A549 (cell line): ENCODE measurements at regions not wholly inside any gene's neighbourhood (a gene's known extent, or its start where the extent isn't known, plus 50 kb on each side); places are given as distances from the start of the nearest gene placed in this dataset.

ENCODE experiments used
- ATAC-seq, 2 experiments: fragments of 200-7000 bp in 1 of 2; fragments of >200 bp in 1 of 2; cut with Nextera tagmentation in 1 of 2; cut with Tn5 transposase in 1 of 2; 3 replicates each; pipeline versions ENCODE4 v1.8.0 to v1.9.1; 2018 to 2020; ENCODE audit warnings: mild to moderate bottlenecking in 1 of 2, moderate library complexity in 1 of 2
- CTCF ChIA-PET: fragments of 300-600 bp; sonication (Branson Sonifier 250); formaldehyde crosslinking; extraction: SDS; loops from one replicate; lab custom pipeline; 2021; ENCODE audit warnings: antibody characterized with exemption, inconsistent platforms; lab: Yijun Ruan, JAX
- POLR2A ChIA-PET: fragments of 350-600 bp; formaldehyde crosslinking; extraction: SDS; loops from one replicate; lab custom pipeline; 2021; ENCODE audit warnings: antibody characterized with exemption, inconsistent platforms; lab: Yijun Ruan, JAX
- DNase-seq, 2 experiments: peaks; one replicate each; pipeline versions ENCODE4 v3.0.0 to v3.0.0-alpha.2; 2011 to 2016; ENCODE audit warnings: low read depth in 1 of 2, low spot score in 1 of 2
- FAIRE-seq: peaks from 2 replicates; lab custom pipeline; 2011; peaks lifted over from hg19 to GRCh38; lab: Jason Lieb, UNC
- H3K27ac ChIP-seq, 2 experiments: fragments of >200 bp; sonication (Bioruptor Twin); formaldehyde crosslinking; 3 replicates each; pipeline ENCODE4 v1.5.1; 2016 to 2017
- H3K4me1 ChIP-seq: fragments of >200 bp; sonication (Bioruptor Twin); formaldehyde crosslinking; 3 replicates; pipeline ENCODE4 v1.6.1; 2016
- H3K4me2 ChIP-seq: fragments of >200 bp; sonication (Bioruptor Twin); formaldehyde crosslinking; 3 replicates; pipeline ENCODE4 v1.6.1; 2016
- H3K4me3 ChIP-seq: fragments of >200 bp; sonication (Bioruptor Twin); formaldehyde crosslinking; 3 replicates; pipeline ENCODE4 v1.5.1; 2016
- H3K9me3 ChIP-seq: fragments of >200 bp; sonication (Bioruptor Twin); formaldehyde crosslinking; 3 replicates; pipeline ENCODE4 v1.6.1; 2016
- CEBPB ChIP-seq, 2 experiments: fragments of >200 bp in 1 of 2; sonication (Bioruptor Twin) in 1 of 2; formaldehyde crosslinking in 1 of 2; IDR thresholded peaks; 2 replicates each; pipeline ENCODE4 v1.6.1; 2012 to 2016
- EHF ChIP-seq: fragments of 250-450 bp; sonication (Bioruptor Pico); IDR thresholded peaks from 2 replicates; pipeline ENCODE4 v1.5.0; 2020; ENCODE audit warnings: mild to moderate bottlenecking
- ELK1 ChIP-seq: fragments of 150-350 bp; IDR thresholded peaks from 2 replicates; pipeline ENCODE4 v1.6.1; 2014; ENCODE audit warnings: low read depth, mild to moderate bottlenecking, low read length
- HEYL ChIP-seq: fragments of 250-450 bp; sonication (Bioruptor Pico); IDR thresholded peaks from 2 replicates; pipeline ENCODE4 v1.8.0; 2021; ENCODE audit warnings: mild to moderate bottlenecking, moderate library complexity
- HOXA7 ChIP-seq: fragments of 250-450 bp; sonication (Bioruptor Pico); IDR thresholded peaks from 2 replicates; pipeline ENCODE4 v1.5.0; 2020; ENCODE audit warnings: mild to moderate bottlenecking, moderate library complexity
- HOXB5 ChIP-seq: fragments of 250-450 bp; sonication (Bioruptor Pico); IDR thresholded peaks from 2 replicates; pipeline ENCODE4 v1.5.0; 2020; ENCODE audit warnings: mild to moderate bottlenecking, moderate library complexity
- JUN ChIP-seq, 2 experiments: fragments of >200 bp; sonication (Bioruptor Twin); formaldehyde crosslinking; IDR thresholded peaks; 2 replicates in 1 of 2; 3 replicates in 1 of 2; pipeline ENCODE4 v1.6.1; 2016 to 2017
- KDM5A ChIP-seq: fragments of 200-600 bp; sonication (generic); IDR thresholded peaks from 2 replicates; pipeline ENCODE4 v1.6.1; 2016; ENCODE audit warnings: antibody characterized with exemption, mild to moderate bottlenecking
- MAFK ChIP-seq: fragments of 450-650 bp; IDR thresholded peaks from 2 replicates; pipeline ENCODE4 v1.6.1; 2014; ENCODE audit not compliant: partially characterized antibody
- MAX ChIP-seq: IDR thresholded peaks from 2 replicates; pipeline ENCODE4 v1.6.1; 2012
- NPAS2 ChIP-seq: fragments of 250-450 bp; sonication (Bioruptor Pico); IDR thresholded peaks from 2 replicates; pipeline ENCODE4 v1.8.0; 2022; ENCODE audit warnings: mild to moderate bottlenecking, moderate library complexity, borderline replicate concordance
- POLR2A ChIP-seq: IDR thresholded peaks from 2 replicates; pipeline ENCODE4 v1.6.1; 2012; ENCODE audit warnings: mild to moderate bottlenecking, low read length
- REST ChIP-seq: fragments of 200-600 bp; sonication (generic); IDR thresholded peaks from 2 replicates; pipeline ENCODE4 v1.6.1; 2016; ENCODE audit warnings: antibody characterized with exemption, mild to moderate bottlenecking, moderate library complexity
- TFCP2L1 ChIP-seq: fragments of 250-450 bp; sonication (Bioruptor Pico); IDR thresholded peaks from 2 replicates; pipeline ENCODE4 v1.5.0; 2021; ENCODE audit warnings: mild to moderate bottlenecking
- ZC3H11A ChIP-seq: fragments of 450-650 bp; IDR thresholded peaks from 2 replicates; pipeline ENCODE4 v1.6.1; 2014; ENCODE audit warnings: antibody characterized with exemption, mild to moderate bottlenecking
- WGBS: methylation state at CpG from one replicate; pipeline ENCODE4 v1.1.6; 2017; ENCODE audit errors: missing lambda C conversion rate; 5-methylcytosine and 5-hydroxymethylcytosine counted together
- TF ChIP-seq, protein P1 (sequence below): fragments of >200 bp; sonication (Bioruptor Twin); formaldehyde crosslinking; IDR thresholded peaks from 3 replicates; pipeline ENCODE4 v1.6.1; 2016
- TF ChIP-seq, protein P2 (sequence below): IDR thresholded peaks from 2 replicates; pipeline ENCODE4 v1.6.1; 2012

DNA sequence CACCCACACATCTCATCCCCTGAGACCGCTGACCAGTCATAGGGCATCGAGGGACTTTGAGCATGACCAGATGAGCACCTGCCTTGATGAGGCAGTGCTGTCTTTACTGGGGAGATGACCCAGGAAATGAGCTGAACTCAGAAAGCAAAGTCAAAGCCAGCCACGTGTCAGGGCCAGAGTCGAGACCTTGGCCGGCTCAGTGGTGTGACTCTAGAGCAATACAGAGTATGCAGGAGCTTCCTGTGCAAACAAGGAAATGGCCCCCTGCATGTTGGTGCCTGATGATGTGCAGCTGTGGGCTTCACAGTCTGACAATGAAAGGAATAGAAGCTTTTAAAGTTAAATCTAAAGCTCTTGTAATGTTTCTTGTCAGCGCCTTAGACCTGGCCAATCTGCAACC is 332.9 kb downstream of the PCNX1 start:
- no peak for ATAC-seq

GRCh38 chr14:71240866-71241520 is 333.7 kb downstream of the PCNX1 start:
- no peak for TF ChIP-seq ELK1
- no peak overlapping the region for H3K4me3 ChIP-seq
- ATAC-seq (no peak), DNase-seq (no peak), FAIRE-seq (no peak)
- H3K9me3 ChIP-seq: no peaks in the 10 kb centered on the region
- no peak overlapping the region for H3K4me2 ChIP-seq
- ChIA-PET CTCF (interaction anchor here (0.6 kb wide), 2 partner anchors 176 to 504 kb away, joined by 3 read pairs; no protein-coding TSS in a partner anchor), POLR2A (no interaction called here)
- H3K27ac ChIP-seq: no peak overlapping the region
- no peaks in the 10 kb centered on the region for H3K4me1 ChIP-seq

More for the DNA sequence above, 332.9 kb downstream of the PCNX1 start:
- DNase-seq (no peak), FAIRE-seq (no peak)
- H3K27ac ChIP-seq: no peak overlapping the region
- H3K4me3 ChIP-seq: no peak overlapping the region
- no peak overlapping the region for H3K4me2 ChIP-seq
- H3K9me3 ChIP-seq: no peaks in the 10 kb centered on the region
- WGBS: 24% methylated on average over 6 of the region's 6 CpGs
- H3K4me1 ChIP-seq: no peaks in the 10 kb centered on the region
- POLR2A ChIA-PET: no interaction called here
- CTCF ChIA-PET: interaction anchor here (0.6 kb wide), 1 partner anchor 504 kb away, joined by 3 read pairs; no protein-coding TSS in a partner anchor
- TF ChIP-seq CEBPB (IDR thresholded peaks at IDR 0.05) (no peak), POLR2A (no peak), MAX (no peak)

DNA sequence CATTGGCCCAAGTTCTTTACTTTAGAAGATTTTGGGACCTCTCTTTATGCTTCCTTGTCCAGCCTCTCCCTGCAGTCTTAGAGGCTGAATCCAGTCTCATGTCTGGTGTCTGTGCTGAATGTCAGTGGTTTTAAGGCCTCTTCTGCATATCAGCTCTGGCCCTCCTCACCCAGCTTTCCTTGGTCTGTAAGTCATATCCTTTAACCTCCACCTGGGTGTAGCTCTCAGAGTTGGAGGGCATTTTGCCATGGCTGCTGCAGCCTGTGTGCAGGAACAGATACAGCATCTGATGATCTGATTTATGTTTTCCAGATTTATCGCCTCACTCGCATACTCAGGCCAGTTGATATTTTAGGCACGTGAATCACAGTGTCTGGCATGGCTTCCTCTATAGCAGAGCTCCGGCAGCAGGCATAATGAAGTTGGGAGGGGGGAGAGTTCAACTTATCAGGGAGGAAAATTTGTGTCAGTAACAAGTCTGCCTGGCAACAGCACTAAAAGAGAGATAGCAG is 335.0 kb downstream of the PCNX1 start:
- Histone ChIP-seq H3K4me1 (no peaks in the 10 kb centered on the region), H3K4me2 (no peak overlapping the region), H3K4me3 (no peak overlapping the region), H3K9me3 (no peaks in the 10 kb centered on the region), H3K27ac (no peak overlapping the region)
- no peak for FAIRE-seq
- no peak for DNase-seq
- 49% methylated on average over 4 of the region's 4 CpGs for WGBS
- ChIA-PET CTCF (no interaction called here), POLR2A (no interaction called here)
- no peak for TF ChIP-seq HEYL (CRISPR knock-in tag)
- no peak for TF ChIP-seq NPAS2 (CRISPR knock-in tag)
- no peak for TF ChIP-seq POLR2A
- no peak for TF ChIP-seq KDM5A
- TF ChIP-seq, protein P1, sequence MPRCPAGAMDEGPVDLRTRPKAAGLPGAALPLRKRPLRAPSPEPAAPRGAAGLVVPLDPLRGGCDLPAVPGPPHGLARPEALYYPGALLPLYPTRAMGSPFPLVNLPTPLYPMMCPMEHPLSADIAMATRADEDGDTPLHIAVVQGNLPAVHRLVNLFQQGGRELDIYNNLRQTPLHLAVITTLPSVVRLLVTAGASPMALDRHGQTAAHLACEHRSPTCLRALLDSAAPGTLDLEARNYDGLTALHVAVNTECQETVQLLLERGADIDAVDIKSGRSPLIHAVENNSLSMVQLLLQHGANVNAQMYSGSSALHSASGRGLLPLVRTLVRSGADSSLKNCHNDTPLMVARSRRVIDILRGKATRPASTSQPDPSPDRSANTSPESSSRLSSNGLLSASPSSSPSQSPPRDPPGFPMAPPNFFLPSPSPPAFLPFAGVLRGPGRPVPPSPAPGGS: no peak
- no peak for TF ChIP-seq REST
- no peak for TF ChIP-seq MAX
- no peak for TF ChIP-seq HOXB5 (CRISPR knock-in tag)
- no peak for TF ChIP-seq TFCP2L1 (CRISPR knock-in tag)
- TF ChIP-seq, protein P2, sequence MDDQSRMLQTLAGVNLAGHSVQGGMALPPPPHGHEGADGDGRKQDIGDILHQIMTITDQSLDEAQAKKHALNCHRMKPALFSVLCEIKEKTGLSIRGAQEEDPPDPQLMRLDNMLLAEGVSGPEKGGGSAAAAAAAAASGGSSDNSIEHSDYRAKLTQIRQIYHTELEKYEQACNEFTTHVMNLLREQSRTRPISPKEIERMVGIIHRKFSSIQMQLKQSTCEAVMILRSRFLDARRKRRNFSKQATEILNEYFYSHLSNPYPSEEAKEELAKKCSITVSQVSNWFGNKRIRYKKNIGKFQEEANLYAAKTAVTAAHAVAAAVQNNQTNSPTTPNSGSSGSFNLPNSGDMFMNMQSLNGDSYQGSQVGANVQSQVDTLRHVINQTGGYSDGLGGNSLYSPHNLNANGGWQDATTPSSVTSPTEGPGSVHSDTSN: no peak
- TF ChIP-seq EHF (CRISPR knock-in tag): no peak
- no peak for TF ChIP-seq ZC3H11A
- no peak for TF ChIP-seq JUN (IDR thresholded peaks at IDR 0.05)
- TF ChIP-seq CEBPB (IDR thresholded peaks at IDR 0.05): no peak
- TF ChIP-seq MAFK: no peak
- no peak for TF ChIP-seq HOXA7 (CRISPR knock-in tag)
- ATAC-seq: no peak
